ENCODE measurements at regions not wholly inside any gene's neighbourhood (a gene's known extent, or its start where the extent isn't known, plus 50 kb on each side); places are given as distances from the start of the nearest gene placed in this dataset.
A peak's percentile ranks its signal among the peaks of the same experiment; 100 is the strongest.

DNA sequence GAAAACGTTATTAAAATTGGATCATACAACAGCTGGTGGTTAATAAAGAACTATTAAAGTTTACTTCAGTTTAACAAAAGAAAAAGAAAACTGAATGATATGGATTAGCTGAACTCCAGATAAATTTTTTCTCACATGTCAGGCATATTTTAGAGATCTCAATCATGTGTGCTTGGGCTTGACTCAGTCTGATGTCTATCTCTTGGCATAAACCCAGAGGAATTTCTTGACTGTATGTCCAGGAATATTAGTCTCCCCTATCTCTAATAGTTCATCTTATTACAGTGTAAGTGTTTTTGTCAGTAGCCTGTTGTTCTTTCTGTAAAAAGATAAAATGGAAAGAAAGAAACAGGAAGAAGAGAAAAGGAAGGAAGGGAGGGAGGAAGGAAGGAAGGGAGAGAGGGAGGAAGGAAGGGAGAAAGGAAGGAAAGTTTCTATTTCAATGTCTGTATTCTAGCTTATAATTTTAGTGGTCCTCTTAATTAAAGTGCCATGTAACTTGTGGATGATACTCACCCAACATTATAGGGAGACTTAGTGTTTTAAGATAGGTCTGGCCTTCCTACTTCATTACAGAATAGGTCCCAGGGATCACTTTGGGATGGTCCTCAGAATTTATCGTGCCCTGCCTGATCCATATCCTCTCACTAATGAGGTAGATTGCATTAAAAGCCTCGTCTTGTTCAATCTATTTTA lies 99.7 kb upstream of the UGP2 start:
- Histone ChIP-seq H3K36me3 (ENCODE audit: control insufficient read depth, low read length) (no peaks in the 10 kb centered on the region), H4K20me1 (ENCODE audit: control insufficient read depth, insufficient read depth, low read depth, low read length) (no peaks in the 10 kb centered on the region), H3K9me3 (ENCODE audit: control insufficient read depth, insufficient read depth, low read length) (no peaks in the 10 kb centered on the region), H3K27me3 (ENCODE audit: control insufficient read depth, low read length) (no peaks in the 10 kb centered on the region), H3K4me1 (ENCODE audit: control insufficient read depth, low read length) (peaks cover 47% of the 10 kb centered on the region), H3F3A (ENCODE audit: control insufficient read depth, insufficient read depth) (peaks cover 3% of the 10 kb centered on the region; the same call in 1 of the 2 replicates), H3K79me2 (ENCODE audit: control insufficient read depth, low read length) (no peaks in the 10 kb centered on the region), H3K4me2 (ENCODE audit: low read length) (peak overlapping the region; percentile 15; the same call in 1 of the 2 replicates), H3K27ac (ENCODE audit: low read depth, low read length) (no peak overlapping the region), H3K4me3 (ENCODE audit: low read length) (no peak overlapping the region), H3K9me2 (replicated peaks; ENCODE audit: control insufficient read depth, low read length) (no peaks in the 10 kb centered on the region)
- TF ChIP-seq EZH2phosphoT487 (IDR thresholded peaks at IDR 0.05; ENCODE audit: borderline replicate concordance, low read length) = no peak
- no peak for TF ChIP-seq CTCF (IDR thresholded peaks at IDR 0.05; ENCODE audit: low read depth, low read length, poor library complexity, severe bottlenecking)

DNA sequence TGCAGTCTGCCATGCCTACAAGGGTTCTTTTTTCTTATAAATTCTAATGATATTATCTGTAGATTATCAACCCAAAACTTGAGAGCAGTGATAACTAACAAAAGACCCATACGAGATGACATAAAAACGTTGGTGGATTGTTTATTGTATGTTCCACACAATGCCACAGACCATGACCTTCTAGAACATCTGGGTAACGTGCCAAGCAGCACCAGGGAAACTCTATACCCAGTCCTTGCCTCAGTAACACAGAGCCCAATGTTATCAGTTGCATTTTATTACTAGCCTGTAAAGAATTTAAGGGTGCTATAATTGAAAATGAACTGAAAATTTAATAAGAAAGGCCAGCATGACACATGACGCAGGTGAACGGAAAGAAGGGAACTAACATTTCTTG lies 99.1 kb upstream of the UGP2 start:
- Histone ChIP-seq H3K4me1 (ENCODE audit: control insufficient read depth, low read length) (peaks cover 47% of the 10 kb centered on the region), H3K4me2 (ENCODE audit: low read length) (no peak overlapping the region), H3K27ac (ENCODE audit: low read depth, low read length) (no peak overlapping the region), H3K4me3 (ENCODE audit: low read length) (no peak overlapping the region), H3K27me3 (ENCODE audit: control insufficient read depth, low read length) (no peaks in the 10 kb centered on the region), H4K20me1 (ENCODE audit: control insufficient read depth, insufficient read depth, low read depth, low read length) (no peaks in the 10 kb centered on the region), H3F3A (ENCODE audit: control insufficient read depth, insufficient read depth) (peaks cover 3% of the 10 kb centered on the region; the same call in 1 of the 2 replicates), H3K9me3 (ENCODE audit: control insufficient read depth, insufficient read depth, low read length) (no peaks in the 10 kb centered on the region), H3K36me3 (ENCODE audit: control insufficient read depth, low read length) (no peaks in the 10 kb centered on the region), H3K79me2 (ENCODE audit: control insufficient read depth, low read length) (no peaks in the 10 kb centered on the region), H3K9me2 (replicated peaks; ENCODE audit: control insufficient read depth, low read length) (no peaks in the 10 kb centered on the region)
- TF ChIP-seq CTCF (IDR thresholded peaks at IDR 0.05; ENCODE audit: low read depth, low read length, poor library complexity, severe bottlenecking) (no peak), EZH2phosphoT487 (IDR thresholded peaks at IDR 0.05; ENCODE audit: borderline replicate concordance, low read length) (no peak)

DNA sequence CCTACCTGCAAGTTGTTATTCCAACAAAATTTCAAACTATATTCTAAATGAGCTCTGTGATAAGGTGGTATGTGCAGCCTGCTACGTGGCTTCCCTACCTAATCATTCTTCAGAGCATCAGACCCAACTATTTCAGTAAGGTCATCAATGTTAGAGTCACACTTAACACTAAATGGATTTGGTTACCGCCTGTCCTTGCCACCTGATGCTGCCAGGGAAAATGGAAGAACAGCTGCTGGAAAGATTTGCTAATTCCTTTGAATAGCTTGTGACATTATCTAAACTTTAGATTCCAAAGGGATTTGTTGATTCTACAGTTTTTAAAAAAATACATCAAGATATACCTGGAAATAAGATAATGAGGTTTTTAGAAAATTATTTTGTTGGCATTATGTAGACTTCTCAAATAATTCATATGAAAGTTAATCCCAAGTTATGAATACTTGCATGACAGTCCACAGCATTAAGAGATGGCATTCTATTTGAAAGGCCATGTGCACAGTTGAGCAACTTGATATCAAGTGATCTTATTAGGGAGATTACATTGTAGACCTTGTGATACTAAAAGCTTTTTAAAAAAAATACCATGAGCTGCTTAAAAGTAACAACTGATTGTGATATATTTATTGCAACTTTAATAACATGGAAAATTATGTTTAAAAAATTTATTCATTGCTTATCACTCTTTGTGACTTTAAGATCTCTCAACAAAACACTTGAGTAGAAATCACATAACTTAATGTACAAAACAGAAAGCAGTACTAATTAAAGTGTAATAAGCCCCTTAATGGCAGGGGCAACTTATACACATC lies 98.3 kb upstream of the UGP2 start:
- H3K79me2 ChIP-seq (ENCODE audit: control insufficient read depth, low read length) = no peaks in the 10 kb centered on the region
- no peak overlapping the region for H3K27ac ChIP-seq (ENCODE audit: low read depth, low read length)
- TF ChIP-seq CTCF (IDR thresholded peaks at IDR 0.05; ENCODE audit: low read depth, low read length, poor library complexity, severe bottlenecking) (no peak), EZH2phosphoT487 (IDR thresholded peaks at IDR 0.05; ENCODE audit: borderline replicate concordance, low read length) (no peak)
- no peaks in the 10 kb centered on the region for H3K9me3 ChIP-seq (ENCODE audit: control insufficient read depth, insufficient read depth, low read length)
- H3K4me3 ChIP-seq (ENCODE audit: low read length) = no peak overlapping the region
- peak overlapping the region; percentile 55 for H3K4me2 ChIP-seq (ENCODE audit: low read length)
- no peaks in the 10 kb centered on the region for H3K9me2 ChIP-seq (replicated peaks; ENCODE audit: control insufficient read depth, low read length)
- H3K36me3 ChIP-seq (ENCODE audit: control insufficient read depth, low read length) = no peaks in the 10 kb centered on the region
- H3K27me3 ChIP-seq (ENCODE audit: control insufficient read depth, low read length) = no peaks in the 10 kb centered on the region
- peaks cover 3% of the 10 kb centered on the region; the same call in 1 of the 2 replicates for H3F3A ChIP-seq (ENCODE audit: control insufficient read depth, insufficient read depth)
- no peaks in the 10 kb centered on the region for H4K20me1 ChIP-seq (ENCODE audit: control insufficient read depth, insufficient read depth, low read depth, low read length)
- H3K4me1 ChIP-seq (ENCODE audit: control insufficient read depth, low read length) = peaks cover 47% of the 10 kb centered on the region
